ENCODE measurements at regions not wholly inside any gene's neighbourhood (a gene's known extent, or its start where the extent isn't known, plus 50 kb on each side); places are given as distances from the start of the nearest gene placed in this dataset.

DNA sequence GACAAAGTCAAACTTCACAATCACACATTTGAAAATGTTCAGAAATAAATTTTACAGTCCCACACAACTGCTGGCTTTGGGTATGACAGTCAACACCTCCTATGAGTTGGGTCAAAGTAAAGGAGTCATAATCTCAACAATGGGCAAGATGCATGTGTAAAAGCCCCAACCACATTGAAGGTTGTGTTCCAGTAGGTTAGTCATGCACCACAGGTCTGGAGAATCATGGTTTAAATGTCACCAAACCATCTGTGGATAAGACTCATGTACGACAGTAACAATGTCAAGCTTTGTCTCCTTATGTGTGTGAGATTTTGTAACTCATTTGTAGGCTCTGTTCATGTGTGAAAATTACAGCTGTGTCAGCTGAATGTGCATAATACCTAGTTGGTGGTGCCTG, 1065.7 kb upstream of the AMELY start:
- DNase-seq, result no peak

DNA sequence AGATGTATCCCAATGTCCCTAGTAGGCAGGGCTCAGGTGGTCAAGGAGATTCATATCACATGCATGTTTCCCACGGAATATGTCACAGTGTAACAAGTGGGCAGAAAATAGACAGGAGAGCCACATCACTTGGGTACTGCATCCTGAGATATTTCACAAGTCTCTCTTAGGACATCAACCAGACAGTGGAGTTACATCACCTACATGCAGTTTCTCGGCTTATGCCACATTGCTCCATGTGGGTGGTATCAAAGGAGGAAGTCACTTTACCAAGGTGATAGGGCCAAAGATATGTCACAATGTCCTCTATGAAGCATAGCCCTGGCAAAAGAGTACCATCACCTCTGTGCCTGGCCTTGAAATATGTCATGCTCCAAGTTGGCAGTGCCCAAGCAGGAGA, 1056.7 kb upstream of the AMELY start:
- no peak for DNase-seq

DNA sequence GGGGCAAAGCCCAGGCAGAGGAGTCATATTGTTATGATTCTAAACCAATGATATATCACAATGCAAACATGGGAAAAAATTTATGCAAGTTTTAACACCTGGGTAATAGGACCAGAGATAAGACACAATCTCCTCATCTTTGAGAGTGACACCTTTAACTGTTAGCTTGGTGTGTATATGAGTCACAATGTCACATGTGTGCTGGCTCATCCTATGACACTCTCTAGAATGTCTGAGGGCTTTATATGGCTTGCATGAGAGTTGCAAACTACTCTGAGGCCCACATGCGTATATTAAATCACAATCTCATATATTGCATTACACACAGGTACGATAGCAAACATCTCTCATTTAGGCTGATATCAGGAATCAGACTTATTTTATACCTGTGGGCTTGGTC, 1055.4 kb upstream of the AMELY start:
- no peak for DNase-seq

DNA sequence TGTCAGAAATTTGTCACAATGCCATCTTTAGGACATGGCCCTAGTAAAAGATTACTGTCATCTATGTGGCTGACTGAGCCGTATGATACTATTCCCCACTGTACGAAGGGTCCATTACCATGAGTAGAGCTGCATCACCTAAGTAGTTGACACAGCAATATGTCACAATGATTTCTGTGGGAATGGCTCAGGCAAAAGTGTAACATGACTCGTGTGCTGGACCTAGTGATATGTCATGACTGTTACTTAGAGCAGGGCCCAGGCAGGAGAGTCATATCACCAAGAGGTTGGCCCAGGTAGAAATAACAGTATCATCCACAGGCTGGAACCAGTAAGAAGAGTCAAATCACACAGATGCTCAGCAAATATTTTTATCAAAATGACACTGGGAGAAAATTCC, 1051.8 kb upstream of the AMELY start:
- no peak for DNase-seq

DNA sequence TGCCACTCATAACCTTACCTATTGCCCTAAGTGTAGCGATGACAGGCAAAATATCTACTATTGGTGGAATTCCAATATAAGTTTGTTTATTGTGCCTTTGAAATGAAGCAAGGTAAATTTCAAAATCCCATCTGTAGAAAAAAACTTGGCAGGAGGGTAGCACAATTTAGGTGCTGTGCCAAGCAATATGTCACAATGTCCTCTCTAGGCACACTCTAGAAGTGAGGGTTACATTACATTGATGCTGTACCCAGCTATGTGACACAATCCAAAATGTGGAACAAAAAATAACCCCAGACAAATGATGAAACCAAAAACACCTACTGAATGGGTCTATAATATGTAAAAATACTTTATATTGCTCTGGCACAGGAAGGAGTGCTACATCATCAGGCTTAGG, 1050.8 kb upstream of the AMELY start:
- DNase-seq, result no peak

DNA sequence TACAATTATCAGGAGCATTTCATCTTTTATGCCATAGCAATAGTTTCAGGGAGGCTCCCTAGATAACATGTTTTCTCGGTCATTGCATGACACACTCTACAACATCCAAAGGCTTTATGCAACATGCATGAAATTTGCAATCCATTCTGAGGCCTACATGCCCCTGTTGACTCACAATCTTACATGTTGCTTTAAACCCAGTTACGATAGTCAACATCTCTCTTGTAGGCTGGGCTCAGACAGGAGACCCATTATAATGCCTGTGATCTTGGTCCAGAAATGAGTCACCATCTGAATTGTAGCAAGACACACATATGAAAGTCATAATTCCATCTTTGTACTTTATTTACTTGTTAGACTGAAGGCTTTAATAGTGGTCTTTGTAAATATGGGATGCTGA, 1050.3 kb upstream of the AMELY start:
- DNase-seq, result no peak

DNA sequence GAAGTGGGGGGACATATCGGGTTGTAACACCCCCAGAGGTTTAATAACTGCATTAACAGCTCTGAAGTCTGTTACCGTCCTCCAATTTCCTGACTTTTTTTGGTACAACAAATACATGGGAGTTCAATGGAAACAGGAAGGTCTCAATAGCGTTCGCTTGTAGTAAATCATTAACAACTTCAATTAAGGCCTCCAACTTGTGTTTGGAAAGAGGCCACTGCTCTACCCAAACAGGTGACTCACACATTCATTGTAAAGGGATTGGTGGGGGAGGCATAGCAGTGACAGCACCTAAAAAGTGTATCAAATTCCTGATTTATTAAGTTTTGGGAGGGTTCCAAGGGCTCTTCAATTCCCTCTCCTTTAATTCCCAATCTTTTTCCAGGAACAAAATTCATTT, 1046.2 kb upstream of the AMELY start:
- DNase-seq, result no peak

DNA sequence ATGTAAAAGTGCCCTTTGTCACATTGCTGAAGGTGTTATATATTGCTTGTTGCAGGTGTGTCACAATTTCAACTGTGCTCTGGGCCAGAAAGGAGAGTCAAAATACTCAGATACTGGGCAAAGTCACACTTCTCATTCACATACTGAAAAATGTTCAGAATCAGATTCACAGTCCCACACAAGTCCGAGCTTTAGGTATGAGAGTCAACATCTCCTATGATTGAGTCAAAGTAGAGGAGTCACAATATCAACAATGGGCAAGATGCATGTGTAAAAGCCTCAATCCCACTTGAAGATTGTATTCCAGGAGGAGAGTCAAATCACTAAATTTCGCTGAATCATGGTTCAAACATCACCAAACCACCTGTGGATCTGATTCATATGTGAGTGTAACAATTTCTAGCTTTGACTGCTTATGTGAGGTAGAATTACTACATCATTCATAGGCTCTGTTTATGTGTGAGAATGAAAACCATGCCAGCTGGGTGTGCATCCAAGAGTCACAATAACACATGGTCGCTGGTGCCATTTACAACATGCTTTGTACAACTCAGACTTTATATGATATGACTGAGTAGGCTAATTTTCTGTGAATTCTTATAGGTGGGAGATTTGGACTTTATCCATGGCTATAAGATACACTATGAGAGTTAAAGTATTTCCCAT, 1039.8 kb upstream of the AMELY start:
- DNase-seq, result no peak

DNA sequence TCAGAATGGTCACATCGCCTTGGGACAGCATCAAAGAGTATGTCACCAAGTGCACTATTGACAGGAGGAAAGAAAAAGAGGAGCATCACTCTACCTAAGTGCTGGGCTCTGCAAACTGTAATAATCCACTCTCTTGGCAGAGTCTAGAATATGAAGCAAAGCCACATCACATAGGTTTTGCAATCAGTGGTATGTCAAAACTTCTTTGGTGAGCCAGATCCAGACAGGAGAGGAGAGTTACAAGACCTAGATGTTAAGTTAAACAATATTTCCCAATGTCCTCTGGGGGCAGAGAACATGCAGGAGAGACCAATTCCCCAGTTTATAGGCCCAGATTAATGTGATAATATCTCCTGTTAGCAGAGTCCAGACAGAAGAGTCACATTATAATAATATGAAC, 1032.6 kb upstream of the AMELY start:
- DNase-seq, result no peak

DNA sequence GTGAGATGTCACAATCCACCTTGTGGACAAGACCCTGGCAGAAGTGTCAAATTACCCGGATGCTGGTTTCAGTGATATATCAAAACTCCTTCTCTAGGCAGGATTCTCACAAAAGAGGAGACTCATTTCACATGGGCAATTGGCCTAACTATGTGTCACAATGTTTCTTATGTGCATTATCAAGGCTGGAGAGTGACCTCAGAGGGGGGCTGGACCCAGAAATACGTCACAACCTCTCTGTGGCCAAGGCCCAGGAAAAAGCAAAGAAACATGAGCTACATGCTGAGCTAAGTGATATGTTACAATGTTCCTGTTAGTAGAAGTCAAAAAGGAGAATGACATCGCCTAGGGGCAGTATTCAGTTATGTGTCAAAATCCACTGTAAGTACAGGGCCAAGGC, 1031.2 kb upstream of the AMELY start:
- DNase-seq, result no peak

DNA sequence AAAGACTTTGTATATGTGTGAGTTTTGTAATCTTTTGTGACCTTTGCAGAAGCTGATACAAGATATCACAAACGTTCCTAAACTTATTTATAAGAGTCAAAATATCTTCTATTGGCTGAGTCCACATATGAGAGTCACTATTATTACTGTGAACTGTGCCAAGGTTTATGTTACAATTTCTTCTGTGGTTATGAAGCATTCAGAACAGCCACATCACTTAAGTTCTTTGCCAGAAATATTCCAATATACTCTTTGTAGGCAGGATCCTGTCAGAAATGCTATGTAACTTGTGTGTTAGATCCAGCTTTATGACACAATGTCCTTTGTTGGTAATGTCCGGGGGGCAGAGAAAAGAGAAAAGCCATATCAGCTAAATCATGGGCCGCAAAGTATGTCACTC, 1030.3 kb upstream of the AMELY start:
- no peak for DNase-seq

DNA sequence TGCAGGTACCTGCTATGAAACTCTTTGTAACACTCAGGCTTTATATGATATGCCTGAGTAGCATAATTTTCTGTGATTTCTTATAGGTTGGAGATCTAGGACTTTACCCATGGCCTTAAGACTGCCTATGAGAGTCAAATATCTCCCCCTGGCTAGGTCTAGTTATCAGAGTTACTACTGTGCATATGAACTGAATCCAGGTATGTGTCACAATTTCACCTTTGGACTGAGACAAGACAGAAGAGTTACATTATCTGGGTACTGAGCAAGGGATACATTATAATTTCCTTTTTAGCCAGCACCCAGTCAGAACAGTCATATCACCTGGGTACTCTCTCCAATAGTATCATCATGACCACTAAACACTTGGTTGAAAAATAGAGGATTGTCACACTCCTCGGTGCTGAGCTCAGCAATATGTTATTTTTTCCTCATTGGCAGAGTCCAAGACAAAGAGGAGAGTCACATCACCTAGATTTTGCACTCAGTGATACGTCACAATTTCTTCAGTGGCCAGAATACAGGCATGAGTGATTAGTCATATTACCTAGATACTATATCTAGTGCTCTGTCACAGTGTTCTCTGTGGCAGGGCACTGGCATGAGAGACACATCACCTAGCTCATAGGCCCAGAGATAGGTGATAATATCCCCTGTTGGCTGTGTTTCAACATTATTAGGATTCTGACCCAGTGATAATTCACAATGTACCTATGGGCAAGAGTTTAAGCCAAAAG, 1027.6 kb upstream of the AMELY start:
- DNase-seq, result no peak

DNA sequence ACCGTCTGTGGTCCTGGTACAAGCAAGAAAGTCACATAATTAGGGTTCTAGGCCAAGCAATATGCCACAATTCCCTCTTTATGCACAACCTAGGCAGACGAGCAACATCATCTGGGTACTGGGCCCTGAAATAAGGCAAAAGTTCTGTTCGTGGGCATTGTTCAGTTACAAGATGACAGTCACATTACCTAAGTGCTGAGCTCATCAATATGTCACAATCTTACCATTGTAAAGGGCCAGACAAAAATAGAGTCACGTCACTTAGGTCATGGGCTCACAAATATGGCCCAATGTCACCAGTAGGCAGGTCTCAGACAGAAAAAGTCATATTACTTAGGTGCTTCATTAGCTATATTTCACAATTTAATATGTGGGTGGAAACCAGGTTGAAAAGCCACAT, 1025.3 kb upstream of the AMELY start:
- no peak for DNase-seq

DNA sequence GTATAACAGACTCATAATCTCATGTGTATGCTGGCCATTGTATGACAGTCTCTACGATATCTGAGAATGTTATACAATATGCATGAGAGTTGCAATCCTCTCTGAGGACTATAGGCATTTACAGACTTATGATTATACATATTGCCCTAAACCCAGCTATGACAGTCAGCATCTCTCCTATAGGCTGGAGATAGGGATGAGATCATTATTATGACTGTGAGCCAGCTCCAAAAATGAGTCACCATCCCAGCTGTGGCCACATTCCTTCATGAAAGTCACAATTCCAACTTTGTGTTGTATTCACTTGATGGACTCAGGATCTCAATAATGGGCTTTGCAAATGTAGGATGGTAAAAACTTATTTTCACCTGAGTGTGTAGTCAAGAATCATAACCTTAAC, 1024.5 kb upstream of the AMELY start:
- DNase-seq, result no peak

DNA sequence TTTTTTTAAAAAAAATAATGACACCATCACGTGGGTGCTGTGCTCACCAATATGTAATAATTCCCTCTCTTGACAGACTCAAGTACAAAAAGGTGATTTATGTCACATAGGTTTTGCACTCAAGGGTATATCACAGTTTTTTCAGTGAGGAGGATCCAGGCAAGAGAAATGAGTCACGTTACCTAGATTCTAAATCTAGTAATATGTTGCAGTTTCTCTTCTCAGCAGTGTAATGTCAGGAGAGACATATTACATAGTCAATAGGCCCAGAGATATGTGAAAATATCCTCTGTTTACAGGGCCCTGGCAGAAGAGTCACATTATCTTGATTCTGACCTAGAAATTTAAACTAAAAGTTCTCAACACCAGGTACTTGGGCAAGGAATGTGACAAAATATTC, 1024.1 kb upstream of the AMELY start:
- DNase-seq, result no peak

DNA sequence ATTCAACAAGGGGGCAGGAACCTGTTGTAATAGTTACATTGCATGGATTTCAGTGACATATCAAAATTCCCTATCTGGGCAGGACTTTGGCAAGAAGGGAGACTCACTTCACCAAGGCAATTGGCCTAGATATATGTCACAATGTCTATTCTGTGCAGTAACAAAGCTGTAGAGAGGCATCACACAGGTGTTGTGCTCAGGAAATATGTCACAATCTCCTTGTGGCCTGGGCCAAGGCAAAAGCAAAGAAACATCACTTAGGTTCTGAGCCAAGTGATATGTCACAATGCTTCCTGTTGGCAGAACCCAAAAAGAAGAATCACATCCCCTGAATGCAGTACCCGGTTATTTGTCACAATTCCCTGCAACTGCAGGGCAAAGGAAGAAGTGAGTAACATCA, 1020.9 kb upstream of the AMELY start:
- no peak for DNase-seq

DNA sequence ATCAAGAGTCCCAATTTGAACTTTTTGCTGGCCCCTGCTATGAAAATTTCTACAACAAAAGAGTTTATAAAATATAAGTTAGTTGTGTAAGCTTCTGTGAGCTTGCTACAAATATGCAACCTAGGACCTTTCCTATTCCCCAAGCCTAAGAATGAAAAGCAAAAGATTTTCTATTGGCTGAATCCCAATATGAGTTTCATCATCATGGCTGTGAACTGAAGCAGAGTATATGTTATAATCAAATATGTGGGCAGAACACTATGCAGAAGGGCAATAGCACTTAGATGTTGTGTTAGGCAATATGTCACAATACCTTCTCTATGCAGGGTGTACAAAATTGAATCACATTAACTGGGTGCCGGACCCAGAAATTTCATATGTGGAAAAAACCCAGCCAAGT, 1018.3 kb upstream of the AMELY start:
- DNase-seq, result no peak

DNA sequence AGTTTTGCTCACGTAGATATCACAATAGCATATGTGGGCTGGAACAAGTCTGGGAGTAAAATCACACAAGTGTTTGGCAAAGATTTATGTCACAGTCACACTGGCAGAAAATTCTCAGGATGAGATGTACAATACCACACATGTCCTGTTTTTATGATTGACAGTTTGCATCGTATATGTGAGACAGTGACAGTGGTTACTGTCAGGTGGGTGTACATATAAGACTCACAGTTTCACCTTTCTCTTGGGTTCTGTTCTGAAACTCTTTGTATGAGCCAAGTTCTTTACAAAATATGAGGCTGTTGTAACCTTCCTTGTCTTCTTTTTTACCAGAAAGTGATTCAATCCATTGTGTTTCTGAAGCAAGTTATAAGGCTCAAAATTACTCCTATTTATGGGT, 1012.5 kb upstream of the AMELY start:
- DNase-seq, result no peak

DNA sequence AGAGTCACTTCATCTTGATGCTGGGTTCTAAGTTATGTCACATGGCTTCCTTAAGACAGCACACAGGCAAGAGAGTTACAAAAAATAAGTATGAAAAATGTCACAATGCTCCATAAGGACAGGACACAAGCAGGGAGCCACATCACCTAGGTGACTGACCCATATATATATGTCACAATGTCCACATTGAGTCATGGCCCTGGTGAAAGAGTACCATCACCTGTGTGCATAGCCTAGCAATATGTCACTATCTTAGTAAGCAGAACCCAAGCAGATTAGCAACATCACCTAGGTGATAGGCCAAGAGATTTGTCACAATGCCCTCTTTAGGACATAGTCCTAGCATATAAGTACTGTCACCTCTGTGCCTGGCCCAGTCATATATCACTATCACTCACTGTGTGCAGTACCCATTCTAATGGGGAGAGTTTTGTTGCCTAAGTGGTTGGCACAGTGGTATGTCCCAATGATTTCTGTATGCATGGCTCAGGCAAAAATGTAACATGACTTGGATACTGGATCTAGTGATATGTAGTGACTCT, 1012.0 kb upstream of the AMELY start:
- DNase-seq, result no peak

DNA sequence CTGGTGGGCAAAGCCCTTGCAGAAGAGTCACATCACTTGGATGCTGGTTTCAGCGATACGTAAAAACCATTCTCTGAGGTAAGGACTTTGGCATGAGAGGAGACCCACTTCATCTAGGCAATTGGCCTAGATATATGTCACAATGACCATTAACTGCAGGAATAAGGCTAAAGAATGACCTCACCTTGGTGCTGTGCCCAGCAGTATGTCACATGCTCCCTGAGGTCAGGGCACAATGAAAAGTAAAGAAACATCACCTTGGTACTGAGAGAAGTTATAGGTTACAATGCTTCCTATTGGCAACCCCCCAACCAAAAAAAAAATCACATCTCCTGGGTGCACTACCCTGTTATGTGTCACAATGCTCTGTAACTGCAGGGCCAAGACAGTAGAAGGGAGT, 1008.8 kb upstream of the AMELY start:
- no peak for DNase-seq

DNA sequence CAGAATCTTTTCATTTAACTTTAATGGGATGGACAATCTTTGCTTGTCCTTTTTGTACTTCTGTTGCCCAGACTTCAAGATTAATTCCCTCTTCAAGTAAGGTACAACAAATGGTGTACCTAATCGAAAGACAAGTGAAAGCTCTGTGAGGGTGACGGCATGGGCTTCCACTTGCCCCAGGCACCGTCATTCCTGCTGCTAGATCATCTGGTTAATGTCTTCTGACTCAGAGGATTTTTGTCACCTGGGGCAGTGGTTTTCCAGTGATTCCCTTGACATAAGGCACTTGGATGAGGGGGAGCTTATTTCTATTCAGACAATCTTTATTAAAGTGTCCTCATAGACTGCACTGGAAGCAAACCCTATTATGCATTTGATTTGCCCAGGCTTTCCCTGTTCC, 977.0 kb upstream of the AMELY start:
- DNase-seq, result no peak

DNA sequence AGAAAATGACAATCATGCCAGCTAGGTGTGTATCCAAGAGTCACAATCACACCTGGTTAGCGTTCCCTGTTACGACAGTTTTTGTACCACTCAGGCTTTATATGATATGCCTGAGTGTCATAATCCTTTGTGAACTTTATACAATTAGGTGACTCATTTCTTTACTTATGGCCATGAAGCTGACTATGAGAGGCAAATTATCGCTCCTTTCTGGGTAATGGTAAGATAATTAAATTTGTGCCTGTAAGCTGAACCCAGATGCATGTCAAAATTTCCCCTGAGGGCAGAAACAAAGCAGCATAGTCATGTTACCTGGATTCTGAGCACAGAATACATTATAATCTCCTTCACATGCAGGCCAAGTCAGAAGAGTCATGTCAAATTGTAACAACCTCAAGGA, 970.1 kb upstream of the AMELY start:
- DNase-seq, result no peak

DNA sequence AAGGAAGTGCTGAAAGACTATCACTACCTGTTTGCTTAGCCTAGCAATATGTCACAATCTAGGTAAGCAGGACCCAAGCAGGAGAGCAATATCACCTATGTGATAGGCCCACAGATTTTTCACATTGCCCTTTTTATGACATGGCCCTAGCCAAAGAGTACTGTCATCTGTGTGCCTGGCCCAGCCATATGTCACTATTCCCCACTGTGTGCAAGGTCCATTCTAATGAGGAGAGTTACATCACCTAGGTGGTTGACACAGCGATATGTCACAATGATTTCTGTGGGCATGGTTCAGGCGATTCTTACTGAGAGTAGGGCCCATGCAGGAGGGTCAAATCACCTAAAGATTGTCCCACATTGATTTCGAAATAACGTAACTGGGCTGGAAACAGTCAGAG, 967.7 kb upstream of the AMELY start:
- no peak for DNase-seq

DNA sequence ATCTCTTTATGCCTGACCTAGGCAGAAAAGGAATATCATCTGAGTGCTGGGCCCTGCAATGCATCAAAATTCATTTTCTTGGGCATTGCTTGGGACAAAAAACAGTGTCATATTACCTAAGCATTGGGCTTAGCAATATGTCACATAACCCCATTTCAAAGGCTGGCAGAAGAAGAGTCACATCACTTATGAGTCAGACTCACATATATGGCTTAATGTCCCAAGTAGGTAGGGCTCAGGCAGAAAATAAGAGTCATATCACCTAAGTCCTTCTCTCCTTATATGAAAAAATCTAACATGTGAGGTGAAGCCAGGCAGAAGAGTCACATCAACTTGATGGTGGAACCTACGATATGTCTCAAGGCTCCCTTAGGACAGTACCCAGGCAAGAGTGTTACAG, 967.2 kb upstream of the AMELY start:
- DNase-seq, result no peak

All from right kidney (tissue), 1 donor.